Lower leg skin (tissue), 3 donors: ENCODE measurements at regions not wholly inside any gene's neighbourhood (a gene's known extent, or its start where the extent isn't known, plus 50 kb on each side); places are given as distances from the start of the nearest gene placed in this dataset.

Experiments used
- POLR2A ChIP-seq, 2 donors: fragments of 450-650 bp; IDR thresholded peaks; one replicate each; pipeline ENCODE4 v1.6.1; 2016 to 2017; ENCODE audit warnings: antibody characterized with exemption in 2 of 2, mild to moderate bottlenecking in 1 of 2, moderate library complexity in 1 of 2
- TF ChIP-seq, protein P1 (sequence below), 3 donors: fragments of 450-650 bp; IDR thresholded peaks; one replicate each; pipeline ENCODE4 v1.5.1; 2016; ENCODE audit warnings: antibody characterized with exemption in 3 of 3, mild to moderate bottlenecking in 3 of 3, moderate library complexity in 2 of 3

DNA sequence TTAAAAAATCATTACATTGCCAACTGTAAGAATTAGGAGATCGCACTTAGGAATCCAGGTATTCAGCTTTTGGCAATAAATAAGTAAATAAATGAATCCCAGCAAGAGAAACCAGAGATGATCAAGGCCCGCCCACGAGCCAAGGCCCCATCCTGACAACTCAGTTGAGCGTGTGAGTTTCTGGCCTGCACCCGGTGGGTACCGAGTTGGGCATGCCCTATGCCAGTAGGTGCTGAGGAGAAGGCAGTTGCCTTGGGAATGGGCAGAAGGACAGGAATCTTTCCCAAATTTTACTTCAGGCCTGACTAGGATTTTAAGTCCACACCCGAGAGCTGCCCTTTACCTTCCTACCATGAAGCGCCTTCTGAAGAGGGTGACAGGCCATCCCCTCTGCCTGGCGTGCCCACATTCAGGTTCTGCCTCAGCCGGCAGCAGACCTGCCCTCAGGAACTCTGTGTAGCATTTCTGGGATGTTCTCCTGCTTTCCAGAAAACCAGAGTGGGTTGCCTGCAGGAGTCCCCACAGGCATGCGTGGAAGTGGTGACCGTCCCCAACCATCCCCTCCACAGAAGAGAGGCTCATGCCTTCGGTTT is 99.3 kb upstream of the ALDH1A3 start:
- TF ChIP-seq, protein P1, sequence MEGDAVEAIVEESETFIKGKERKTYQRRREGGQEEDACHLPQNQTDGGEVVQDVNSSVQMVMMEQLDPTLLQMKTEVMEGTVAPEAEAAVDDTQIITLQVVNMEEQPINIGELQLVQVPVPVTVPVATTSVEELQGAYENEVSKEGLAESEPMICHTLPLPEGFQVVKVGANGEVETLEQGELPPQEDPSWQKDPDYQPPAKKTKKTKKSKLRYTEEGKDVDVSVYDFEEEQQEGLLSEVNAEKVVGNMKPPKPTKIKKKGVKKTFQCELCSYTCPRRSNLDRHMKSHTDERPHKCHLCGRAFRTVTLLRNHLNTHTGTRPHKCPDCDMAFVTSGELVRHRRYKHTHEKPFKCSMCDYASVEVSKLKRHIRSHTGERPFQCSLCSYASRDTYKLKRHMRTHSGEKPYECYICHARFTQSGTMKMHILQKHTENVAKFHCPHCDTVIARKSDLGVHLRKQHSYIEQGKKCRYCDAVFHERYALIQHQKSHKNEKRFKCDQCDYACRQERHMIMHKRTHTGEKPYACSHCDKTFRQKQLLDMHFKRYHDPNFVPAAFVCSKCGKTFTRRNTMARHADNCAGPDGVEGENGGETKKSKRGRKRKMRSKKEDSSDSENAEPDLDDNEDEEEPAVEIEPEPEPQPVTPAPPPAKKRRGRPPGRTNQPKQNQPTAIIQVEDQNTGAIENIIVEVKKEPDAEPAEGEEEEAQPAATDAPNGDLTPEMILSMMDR (IDR thresholded peaks at IDR 0.05) = no peak
- no peak for TF ChIP-seq POLR2A (IDR thresholded peaks at IDR 0.05)
